Left hindlimb (tissue), 1 donor: ENCODE measurements at regions not wholly inside any gene's neighbourhood (a gene's known extent, or its start where the extent isn't known, plus 50 kb on each side); places are given as distances from the start of the nearest gene placed in this dataset.
A peak's percentile ranks its signal among the peaks of the same experiment; 100 is the strongest.
"Not testable (repeated sequence)": the region's sequence is repeated elsewhere in the genome, so short reads cannot be mapped to it uniquely, and the experiment has no call there.

Experiments
- DNase-seq: peaks from one replicate; pipeline ENCODE4 v3.0.0-alpha.2; 2018

- no peak for DNase-seq
These were observed 144.3 kb upstream of the ZNF184 start for GRCh38 chr6:27617046-27617687.

GRCh38 chr6:27616328-27617045 is 143.6 kb upstream of the ZNF184 start:
- DNase-seq: no peak

DNA sequence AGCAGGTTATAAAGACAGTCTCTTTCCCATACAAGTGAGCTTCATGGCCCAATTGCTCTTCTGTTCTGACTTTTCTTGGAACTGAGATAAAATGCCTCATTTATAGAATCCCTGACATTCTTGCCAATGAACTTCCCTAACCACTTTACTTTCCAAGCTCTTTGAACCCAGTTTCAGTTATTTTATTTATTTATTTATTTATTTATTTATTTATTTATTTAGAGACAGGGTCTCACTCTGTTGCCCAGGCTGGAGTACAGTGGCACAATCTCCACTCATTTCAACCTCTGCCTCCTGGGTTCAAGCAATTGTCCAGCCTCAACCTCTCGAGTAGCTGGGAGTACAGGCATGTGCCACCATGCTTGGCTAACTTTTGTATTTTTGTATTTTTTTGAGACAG is 138.5 kb upstream of the ZNF184 start:
- DNase-seq: no peak

DNA sequence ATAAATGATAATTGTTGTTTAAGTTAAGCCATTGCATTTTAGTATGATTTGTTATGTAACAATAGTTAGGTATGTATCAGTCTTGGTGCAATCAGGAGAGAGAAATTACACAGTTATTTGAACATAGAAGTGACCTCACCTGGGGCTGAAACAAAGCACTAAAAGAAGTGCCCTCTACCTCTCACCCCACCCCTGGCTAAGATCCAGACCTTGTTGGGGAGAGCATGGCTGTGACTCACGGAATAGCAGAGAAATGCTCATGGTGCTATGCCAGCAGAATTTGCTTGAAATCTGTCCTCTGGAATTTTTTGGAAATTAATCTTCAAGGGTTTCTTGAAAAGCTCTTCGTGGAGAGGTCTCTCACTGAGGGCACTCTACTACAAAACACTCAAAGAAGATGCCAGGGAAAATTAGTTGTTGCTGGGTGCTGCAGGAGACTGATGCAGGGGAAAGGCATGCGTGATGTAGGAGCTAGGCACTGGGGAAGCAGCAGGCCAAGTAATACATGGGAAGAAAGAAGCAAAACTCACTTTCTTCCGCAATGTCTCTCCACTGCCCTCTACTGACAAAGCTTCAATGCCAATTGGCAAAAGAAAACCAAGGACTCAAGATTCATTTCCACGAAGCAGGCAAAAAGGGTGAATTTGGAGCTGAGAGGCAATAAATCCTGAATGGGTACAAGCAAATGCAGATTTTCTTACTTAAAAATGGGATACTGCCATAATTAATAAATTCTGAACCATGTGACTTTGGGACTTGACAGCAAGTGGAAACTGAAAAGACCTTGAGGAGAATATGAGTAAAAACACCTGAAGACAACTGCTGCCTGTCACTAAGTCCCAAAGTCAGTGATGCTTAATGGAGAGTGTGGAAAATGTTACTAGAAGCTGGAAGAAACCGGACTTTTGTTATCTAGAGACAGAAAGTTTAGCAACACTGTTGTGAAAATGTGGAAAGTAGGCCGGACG is 136.3 kb upstream of the ZNF184 start:
- DNase-seq: no peak

DNA sequence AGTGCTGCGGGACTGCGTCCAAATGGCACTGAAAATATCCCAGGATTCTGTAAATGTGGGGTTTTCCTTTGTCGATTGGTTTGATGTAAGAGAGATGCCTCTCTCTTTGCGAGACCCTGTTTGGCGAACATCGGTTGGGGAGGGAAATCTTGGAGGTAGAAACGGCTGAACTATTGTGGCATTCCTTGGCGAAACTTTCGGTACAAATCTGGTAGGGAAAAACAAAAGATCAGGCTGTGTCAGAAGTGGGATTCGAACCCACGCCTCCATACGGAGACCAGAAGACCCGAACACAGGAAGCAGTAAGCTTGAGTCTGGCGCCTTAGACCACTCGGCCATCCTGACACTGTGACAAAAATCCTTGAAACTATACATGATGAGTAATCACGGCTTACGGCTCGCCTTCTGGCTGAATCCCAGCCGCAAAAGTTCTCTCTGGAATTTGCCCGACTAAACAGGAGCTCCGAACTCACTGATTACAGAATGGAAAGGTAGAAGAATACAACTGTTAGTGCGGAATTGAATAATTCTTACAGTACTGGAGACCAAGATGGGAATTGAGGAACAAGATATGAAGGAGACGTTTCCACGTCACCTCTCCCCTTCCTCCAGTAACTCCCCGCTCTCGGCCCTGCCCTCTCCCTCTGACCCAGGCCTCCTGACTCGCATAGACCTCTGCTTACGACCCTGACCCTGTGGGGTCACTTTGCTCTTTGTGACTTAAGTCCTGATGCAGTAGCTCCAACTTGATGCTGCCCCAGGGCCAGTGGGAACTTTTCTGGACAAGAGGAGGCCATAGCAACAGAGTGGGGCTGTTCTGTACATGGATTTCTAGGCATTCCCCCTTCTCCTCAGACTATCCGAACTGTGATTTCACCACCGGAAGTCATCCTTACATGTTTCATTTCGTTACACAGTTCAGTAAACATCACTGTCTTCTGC is 132.8 kb upstream of the ZNF184 start:
- DNase-seq: peak; percentile 46

GRCh38 chr6:27604986-27605385 is 132.1 kb upstream of the ZNF184 start:
- no peak for DNase-seq

GRCh38 chr6:27601668-27602254 is 128.9 kb upstream of the ZNF184 start:
- DNase-seq: no peak

GRCh38 chr6:27599859-27600532 is 127.1 kb upstream of the ZNF184 start:
- no peak for DNase-seq

DNA sequence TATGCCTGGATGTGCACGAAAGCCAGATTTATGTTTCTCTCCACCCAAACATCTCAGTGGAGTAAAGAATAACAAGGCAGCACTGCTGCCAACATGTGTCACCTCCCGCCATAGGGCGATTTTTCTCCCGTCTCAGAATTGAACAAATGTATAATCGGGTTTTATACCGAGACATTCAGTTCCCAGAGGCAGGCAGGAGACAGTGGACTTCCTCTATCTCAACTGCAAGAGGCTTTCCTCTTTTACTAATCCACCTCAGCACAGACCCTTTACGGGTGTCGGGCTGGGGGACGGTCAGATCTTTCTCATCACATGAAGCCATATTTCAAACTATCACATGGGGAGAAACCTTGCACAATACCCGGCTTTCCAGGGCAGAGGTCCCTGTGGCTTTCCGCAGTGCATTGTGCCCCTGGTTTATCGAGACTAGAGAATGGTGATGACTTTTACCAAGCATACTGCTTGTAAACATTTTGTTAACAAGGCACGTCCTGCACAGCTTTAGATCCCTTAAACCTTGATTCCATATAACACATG is 124.2 kb upstream of the ZNF184 start:
- not testable (repeated sequence) for DNase-seq

DNA sequence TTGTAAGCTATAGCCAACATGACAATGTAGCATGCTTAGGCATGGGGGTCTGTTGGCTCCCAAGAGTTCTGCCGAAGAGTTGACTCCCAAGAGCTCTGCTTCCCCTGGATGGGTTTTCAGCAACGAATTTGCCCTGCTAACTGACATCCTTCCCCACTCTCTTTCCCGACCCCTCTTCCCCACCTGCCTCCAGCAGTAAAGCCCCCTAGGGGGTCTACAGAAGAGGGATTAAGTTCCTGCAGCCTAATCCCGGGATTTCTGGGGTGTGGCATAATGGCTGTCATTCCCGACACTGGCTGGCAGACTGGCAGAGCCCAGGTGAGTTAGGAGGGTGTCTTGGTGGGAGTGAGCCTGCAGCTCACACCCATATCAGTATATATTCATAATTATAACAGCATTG is 121.0 kb upstream of the ZNF184 start:
- DNase-seq: no peak

- DNase-seq: no peak
These were observed 120.4 kb upstream of the ZNF184 start for GRCh38 chr6:27593200-27593818.

GRCh38 chr6:27592481-27593199 is 119.7 kb upstream of the ZNF184 start:
- no peak for DNase-seq

DNA sequence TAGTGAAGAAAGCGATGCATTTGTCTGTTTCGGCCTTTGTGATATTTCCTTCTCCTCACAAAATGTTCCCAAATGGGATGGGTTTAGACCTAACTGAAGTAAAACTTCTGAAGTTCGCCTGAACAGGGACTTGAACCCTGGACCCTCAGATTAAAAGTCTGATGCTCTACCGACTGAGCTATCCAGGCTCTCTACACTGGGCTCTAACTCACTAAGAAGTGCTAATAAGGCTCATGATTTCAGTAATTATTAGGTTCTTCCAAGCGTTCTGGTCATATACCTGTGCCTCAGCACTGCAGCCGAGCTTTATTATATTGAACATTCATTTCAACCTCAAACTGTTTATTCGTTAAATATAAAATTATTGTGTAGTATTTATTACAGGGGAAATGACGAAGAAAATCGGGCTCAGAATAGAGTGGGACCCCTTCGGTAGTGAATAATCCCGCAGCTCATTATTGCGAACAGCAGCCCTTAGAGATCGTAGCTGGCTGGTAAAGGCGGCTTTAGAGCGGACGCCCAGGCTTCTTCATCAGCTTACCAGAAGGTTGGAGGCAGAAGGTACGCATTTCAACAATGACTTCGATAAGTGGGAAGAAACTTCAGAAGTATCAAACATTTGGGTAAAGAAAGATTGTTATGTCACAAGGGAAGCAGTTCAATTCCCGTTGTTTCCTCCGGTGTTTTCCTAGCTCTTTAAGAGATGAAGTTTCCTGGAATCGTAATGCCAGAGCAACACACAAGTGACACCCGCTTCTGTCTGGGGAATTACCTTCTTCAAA is 119.0 kb upstream of the ZNF184 start:
- DNase-seq: no peak

DNA sequence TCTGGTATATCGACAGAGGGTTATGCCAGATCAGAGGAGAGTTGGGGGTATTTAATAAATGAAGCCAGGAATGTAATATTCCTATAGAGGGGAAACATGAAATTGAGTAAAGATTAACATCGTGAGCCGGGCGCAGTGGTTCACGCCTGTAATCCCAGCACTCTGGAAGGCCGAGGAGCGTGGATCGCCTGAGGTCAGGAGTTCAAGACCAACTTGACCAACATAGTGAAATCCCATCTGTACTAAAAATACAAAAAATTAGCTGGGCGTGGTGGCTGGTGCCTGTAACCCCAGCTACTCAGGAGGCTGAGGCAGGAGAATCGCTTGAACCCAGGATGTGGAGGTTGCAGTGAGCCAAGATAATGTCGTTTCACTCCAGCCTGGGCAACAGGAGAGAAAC is 112.4 kb upstream of the ZNF184 start:
- not testable (repeated sequence) for DNase-seq

DNA sequence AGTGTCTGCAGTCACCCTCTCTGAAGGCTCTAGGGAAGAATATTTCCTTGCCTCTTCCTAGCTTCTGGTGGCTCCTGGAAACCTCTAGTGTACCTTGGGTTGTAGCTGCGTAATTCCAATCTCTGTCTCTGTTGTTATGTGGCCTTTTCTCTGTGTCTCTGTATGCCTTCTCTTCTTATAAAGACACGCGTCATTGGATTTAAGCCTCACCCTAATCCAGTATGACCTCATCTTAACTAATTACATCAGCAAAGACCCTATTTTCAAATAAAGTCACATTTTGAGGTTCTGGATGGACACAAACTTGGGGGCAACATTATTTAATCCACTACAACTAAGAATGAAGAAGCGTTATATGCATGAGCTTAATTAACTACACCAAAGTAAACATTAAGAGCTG is 111.4 kb upstream of the ZNF184 start:
- DNase-seq: no peak

DNA sequence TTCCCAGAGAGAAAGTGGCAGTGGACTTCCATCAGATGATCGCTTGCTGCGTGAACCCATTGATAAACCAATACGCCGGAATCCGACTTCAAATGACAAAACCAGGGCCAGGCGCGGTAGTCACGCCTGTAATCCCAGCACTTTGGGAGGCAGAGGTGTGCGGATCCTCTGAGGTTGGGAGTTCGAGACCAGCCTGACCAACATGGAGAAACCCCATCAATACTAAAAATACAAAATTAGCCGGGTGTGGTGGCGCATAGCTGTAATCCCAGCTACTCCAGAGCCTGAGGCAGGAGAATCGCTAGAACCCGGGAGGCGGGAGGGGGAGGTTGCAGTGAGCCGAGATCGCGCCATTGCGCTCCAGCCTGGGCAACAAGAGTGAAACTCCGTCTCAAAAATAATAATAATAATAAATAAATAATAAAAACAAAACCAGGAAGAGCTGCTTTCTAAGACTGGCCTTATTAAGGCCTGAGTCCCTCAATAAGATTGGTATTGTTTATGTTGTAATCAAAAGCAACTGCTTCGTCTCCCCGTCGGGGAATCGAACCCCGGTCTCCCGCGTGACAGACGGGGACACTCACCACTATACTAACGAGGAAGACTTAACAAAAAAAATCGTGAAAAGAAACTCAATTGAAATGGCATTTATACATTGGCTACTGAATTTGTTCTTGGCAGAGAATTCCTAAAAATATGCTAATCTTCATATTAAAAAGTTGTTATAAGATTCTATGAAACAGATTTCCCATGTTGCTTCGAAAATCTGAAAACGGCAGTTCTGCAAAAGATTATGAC is 110.2 kb upstream of the ZNF184 start:
- peak; percentile 47 for DNase-seq

DNA sequence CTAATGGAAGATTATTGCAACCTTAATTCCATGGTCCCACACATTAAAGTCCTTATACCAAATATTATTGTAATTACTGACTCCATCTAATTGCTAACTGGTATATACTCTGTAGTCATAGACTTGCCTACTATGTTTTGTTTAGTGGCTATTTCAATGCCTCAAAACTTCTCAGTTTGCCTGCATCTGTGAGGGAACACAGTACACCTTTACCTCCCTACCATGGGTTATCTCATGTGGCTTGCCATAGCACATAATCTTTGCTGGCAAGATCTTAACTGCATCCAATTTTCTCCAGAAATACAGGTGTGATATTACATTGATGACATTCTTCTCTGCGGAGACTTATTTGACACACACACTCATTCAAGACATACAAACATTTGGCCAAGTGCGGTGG is 107.1 kb upstream of the ZNF184 start:
- DNase-seq: no peak

DNA sequence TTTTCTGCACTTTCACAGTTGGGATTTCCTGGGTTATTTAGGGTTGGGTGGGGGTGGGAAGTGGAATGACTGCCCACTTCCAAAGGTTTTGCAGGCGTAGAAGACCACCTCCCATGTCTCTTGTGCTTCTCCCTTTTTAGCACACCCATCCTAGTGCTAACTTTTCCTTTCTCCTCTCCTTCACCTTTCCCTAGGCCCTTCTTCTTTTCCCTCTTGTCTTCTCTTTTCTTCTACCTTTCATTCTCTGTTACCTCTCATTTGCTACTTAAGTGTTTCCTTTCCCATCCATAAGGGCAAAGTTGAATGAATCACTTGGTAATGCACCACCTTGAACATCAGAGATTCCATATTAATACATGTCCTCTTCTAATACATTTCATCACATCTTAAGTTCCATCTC is 105.0 kb upstream of the ZNF184 start:
- no peak for DNase-seq
